Limb (tissue), 2 donors: ENCODE measurements at regions not wholly inside any gene's neighbourhood (a gene's known extent, or its start where the extent isn't known, plus 50 kb on each side); places are given as distances from the start of the nearest gene placed in this dataset.

Experiments
- DNase-seq, 2 donors: peaks; one replicate each; pipeline ENCODE4 v3.0.0-alpha.2; 2016; ENCODE audit errors: extremely low spot score in 2 of 2

DNA sequence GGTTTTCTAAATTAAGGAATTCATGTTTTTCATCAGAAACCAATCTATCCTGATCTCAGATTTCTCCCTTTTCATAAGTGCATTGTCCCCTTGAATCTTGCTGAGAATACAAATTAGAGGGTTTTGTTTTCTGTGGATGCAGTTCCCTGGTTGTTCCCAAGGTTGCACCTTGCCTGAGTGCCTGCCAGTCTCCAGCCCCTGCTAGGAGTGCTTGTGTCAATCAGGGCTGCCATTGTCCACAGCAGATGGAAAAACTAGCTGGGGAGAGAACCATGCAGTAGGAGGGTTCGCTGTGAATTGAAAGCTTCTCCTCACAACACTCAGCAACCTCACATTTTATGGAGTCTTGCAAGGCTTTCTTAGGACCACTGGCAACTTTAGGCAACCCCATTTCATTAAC is 210.8 kb upstream of the CTNNB1 start:
- DNase-seq: no peak

DNA sequence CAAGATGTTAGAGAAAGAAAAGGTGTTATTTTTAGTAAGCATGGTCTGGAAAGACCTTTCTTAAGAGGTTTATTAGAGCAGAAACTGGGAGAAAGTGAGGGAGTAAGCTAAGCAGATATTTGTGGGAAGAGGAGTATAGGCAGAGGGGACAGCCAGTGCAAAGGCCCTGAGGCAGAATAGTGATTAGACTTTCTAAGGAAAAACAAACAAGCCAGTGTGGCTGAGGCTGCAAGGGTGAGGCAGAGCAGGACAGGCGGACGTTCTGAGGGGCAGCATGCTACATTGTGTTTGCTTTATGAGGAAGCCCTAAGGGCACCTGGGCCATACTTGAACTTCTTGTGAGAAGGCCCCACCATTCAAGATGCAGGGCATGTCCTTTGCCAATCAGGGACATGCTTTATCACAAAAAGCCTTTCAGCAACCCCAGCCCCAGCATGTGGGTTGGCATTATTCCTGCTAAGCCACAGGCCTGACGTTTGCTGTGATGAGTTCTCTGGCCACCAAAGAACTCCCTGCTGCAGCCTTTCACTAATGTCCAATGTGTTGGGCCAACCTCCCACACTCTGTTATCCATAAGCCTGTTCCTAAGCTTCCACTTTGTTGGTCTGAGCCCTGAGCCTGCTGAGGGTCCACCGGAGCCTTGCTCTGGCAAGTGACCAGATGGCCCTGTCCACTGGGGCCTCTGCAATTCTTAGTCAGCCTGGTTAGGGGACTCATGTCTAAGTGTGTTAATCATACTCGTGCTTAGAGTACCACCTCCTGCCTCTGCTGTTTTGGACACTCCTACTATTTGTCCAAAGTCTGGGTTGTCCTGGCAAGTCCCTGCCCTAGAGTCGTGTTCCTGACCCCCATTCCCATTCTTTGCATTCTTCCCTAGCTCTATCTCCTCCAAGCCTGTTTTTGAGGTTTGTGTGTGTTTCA is 209.9 kb upstream of the CTNNB1 start:
- DNase-seq: no peak

DNA sequence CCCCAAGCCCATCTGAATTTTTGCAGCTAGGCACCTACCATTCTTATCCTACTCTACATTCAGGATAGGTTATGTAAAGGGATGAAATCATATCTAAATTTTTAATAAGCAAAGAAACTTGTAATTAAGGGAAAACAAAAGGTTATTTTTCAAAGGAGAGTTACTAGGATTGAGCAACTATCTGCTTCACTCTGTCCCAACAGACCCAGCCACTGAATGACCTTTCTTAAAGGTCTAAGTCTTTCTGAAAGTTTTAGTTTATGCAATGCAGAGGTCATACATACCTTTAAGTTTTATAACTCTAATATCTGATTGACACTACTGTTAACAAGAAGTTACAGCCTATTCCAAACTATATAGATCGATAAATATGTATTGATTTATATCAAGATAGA is 209.2 kb upstream of the CTNNB1 start:
- no peak for DNase-seq

DNA sequence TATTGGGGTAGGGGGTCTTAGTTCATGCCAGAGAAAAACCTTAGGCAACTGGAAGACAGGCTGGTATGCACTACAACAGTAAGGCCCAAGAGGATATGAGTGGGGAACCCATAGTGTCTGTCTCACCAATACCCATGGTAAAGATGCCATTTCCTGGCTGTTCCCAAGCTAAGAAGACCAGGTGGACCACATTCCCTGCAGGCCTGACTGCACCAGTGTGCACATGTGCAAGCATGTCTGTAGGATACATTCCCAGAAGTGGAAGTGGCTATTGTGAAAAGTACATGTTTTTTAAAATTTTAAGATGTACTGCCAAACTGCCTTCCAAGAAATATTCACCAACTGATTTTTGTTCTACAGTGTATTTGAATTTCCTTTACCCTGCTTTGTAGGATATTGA is 207.3 kb upstream of the CTNNB1 start:
- no peak for DNase-seq

DNA sequence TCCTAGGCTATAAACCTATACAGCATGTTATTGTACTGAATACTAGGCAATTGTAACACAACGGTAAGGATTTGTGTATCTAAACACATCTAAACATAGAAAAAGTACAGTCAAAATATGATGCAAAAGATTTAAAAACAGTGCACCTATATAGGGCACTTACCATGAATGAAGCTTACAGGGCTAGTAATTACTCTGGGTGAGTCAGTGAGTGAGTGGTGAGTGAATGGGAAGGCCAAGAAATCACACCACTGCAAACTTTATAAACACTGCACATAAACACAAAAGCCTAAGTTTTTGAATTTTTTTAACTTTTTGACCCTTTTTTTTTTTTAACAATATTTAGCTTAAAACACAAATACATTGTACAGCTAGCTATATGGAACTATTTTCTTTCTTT is 204.7 kb upstream of the CTNNB1 start:
- DNase-seq: no peak

DNA sequence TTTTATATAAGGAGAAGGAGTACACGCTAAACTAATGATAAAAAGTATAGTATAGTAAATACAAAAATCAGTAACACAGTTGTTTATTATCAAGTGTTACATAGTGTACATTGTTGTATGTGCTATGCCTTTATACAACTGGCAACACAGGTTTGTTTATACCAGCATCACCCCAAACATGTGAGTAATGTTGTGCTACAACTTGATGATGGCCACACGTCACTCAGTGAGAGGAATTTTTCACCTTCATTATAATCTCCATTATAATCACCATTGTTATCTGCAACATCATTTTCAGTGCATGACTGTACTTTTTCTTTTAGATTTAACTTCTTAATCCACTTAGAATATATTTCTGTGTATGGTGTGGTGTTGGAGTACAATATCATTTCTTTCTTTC is 204.0 kb upstream of the CTNNB1 start:
- DNase-seq: no peak

DNA sequence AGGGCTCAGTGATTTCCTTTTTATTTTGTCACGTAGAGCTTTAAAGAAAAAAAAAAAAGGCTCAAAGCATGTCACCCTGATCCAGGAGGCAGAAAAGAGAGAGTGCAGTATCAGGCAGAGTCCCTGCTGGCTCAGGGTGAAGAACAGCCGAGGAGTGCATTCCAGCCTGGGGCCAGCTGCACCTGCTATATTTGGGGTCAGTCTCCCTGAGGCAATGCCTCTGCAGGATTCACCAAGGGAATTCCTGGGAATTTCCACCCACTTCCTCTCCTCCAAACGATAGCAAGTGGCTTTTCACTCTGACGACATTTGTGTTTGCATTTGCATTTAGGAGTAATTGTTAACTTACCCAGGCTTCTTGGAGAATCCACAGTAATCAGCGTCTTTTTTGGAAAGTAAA is 202.9 kb upstream of the CTNNB1 start:
- DNase-seq: no peak

DNA sequence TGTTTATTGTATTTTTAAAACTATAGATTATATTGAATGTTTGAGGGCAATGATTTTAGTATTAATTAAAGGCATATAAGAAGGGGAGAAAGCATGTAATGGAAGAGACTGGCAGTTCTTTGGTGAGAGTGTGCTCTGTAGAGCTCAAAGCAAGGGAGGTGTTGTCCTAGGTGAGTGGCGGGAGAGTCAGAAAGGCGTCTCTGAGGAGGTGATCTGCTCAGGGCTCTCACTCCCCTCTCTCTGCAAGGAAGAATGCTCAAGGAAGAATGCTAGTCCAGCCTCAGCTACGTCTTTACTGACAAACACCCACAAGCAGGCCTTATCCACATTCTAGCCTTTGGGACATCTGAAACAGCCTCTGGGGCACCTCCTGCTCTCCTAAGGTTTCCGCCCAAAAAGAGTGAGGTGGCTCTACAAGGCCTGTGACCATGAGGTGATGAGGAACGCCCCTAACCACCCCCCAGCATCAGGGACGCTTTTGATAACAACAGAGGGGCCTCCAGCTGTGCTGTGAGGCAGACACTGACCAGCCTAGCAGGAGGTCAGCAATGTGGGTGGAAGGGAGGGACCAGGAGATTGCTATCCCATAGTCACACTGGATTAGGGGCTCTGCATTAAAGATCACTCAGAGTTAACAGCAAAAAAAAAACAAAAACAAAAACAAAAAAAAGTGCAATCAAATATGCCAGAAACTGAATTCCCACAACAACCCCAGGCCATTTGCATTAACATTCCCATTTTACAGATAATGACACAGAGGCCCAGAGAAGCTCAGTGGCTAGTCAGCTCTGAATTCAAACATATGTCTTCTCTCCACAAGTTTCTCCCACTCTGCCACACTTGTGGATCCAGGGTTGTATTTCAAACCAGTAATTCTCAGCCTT is 202.2 kb upstream of the CTNNB1 start:
- DNase-seq: no peak

DNA sequence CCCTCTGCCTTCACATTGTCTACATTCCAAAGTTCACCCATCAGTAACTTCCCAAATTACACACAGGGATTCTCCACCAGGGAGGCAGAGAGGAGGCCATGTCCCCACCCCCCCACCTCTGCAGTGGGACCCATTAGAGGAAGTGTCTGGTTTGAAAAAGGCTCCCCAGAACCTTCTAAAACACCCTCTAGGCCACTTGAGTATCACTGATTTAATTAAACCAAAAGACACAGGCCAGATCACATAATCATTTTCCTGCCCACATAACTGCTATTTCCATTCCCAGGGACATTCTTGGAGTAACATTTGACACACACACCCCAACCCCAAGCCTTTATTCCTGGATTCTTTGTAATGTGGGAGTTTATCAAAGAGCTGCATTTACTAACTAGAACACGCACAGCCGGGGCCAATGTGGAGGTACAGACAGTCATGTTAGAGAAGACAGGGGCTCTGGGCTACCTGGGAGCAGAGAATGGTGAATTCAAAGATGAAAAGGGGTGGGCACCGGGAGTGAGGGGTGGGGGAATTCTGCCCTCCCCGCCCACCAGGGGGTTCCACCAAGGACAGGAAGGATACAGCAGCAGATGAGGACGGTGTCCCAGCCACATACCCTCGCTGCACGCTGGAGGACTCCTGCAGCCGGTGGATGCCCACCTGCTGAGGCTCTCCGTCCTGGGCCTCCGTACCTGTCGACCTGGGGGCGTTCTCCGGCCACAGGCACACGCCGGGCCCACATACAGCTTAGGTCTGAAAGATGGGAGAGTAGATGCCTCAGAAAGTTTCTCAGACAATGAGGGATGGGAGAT is 201.4 kb upstream of the CTNNB1 start:
- no peak for DNase-seq

DNA sequence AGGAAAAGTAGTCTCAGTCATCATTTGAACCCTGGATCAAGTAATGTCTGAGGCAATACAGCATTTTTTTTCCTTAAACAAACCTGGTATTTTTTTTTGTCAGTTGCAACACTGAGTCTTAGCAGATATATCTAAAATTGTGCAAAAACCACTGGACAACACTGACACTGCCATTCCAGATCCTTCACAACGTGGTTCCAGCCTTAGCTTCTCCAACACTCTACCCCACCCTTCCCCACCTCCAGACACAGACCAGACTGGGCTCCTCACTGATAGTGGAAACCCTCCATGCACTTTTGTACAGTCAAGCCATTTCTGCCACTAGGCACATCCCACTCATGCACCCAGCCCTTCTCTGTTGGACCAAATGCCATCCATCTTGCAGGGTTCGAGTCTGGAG is 199.6 kb upstream of the CTNNB1 start:
- DNase-seq: no peak

DNA sequence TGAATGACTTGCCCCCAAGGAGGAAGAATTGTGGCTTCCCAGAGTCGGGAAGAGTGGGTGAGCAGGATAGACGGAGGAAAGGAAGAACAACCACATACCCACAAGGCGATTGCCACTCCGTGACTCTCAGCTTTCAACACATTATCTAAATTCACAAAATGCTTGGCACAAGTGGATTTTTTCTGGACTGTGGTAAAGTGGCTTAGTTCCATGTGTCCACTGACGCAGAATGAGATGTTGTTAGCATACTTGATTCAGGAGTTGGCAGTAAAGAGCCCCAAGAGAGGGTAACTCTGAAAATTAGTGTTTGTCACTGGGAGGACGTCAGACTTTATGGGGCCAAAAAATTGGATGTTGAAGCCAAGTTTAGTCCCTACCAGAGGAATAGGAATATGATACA is 198.8 kb upstream of the CTNNB1 start:
- peak in 1 of 2 donors; percentile 41 for DNase-seq

DNA sequence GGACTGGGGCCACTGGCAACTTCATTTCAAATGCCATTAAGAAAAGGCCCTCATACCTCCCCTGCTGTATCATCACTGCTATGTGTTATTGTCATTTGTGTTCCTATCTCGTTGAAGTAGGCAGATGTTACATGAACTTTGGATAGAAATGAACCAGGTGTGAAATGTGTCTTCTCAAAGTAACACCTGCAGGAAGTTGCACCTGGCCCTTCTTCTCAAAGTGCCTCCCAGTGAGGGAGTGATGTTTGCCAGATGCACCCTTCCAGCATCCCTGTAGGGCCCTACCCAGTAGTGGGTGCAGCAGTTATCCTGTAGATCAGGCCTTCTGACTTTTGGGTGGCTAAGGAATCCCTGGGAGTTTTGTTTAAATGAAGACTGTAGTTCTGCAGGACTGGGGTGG is 197.7 kb upstream of the CTNNB1 start:
- no peak for DNase-seq

DNA sequence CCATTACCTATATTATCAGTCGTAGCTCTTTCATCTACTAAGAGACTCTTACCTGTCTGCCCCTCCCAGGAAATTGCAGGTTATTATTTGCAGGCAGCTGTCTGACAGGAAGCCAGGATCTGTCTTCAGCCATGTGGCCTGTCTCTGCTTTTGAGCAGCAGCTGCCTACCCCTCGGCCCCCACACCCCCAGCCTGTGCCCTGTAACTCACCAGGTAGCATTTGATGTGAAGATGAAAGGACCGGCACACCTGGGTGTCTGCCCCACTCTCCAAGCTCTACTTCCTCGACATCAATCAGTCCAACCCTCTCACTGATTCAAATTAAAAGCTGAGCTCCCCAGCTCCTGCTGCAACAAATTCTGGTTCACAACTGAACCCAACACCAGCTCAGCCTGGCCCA is 197.2 kb upstream of the CTNNB1 start:
- no peak for DNase-seq

DNA sequence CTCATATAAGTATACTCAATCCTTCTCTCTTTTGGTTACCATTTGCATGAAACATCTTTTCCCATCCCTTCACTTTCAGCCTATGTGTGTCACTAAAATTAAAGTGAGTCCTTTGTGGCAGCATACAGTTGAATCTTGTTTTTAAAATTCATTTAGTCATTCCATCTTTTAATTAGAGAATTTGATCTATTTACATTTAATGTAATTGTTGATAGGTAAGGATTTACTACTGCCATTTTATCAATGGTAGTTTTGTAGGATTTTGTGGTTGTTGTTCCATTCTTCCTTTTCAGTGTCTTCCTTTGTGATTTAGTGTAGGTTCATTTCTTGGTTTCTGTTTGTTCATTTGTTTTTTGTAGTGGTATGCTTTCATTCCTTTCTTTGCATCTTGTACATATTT is 191.9 kb upstream of the CTNNB1 start:
- no peak for DNase-seq

DNA sequence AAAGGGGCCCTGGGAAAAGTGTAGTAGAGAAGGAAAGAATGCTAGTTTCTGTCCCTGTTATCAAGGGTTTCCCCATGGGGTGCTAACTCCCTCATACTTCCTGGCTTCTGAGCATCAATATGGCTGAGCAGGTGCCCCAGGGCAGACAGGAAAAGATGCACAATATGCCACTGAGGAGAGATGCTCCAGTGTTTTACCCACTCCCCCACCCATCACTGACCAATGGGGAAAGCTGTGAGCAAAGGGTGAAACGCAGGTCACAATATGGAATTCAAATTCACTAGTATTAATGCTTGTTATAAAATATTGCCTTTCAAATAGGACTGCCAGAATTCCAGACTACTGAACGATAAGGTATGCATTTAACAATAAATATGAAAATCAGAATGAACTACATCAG is 187.5 kb upstream of the CTNNB1 start:
- no peak for DNase-seq

DNA sequence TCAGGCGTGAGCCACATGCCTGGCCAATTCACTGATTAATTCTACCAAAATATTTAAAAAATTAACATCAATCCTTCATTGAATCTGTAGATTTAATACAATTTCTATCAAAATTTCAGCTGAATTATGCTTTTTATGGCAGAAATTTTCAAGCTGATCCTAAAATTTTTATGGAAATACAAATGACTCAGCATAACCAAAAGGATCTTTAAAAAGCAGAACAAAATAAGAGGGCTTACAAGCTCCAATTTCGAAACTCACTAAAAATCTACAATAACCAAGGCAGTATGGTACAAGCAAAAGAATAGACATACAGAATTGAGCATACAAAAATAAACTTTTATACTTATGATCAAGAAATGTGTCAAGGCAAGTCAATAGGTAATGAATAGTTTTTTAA is 180.4 kb upstream of the CTNNB1 start:
- no peak for DNase-seq

DNA sequence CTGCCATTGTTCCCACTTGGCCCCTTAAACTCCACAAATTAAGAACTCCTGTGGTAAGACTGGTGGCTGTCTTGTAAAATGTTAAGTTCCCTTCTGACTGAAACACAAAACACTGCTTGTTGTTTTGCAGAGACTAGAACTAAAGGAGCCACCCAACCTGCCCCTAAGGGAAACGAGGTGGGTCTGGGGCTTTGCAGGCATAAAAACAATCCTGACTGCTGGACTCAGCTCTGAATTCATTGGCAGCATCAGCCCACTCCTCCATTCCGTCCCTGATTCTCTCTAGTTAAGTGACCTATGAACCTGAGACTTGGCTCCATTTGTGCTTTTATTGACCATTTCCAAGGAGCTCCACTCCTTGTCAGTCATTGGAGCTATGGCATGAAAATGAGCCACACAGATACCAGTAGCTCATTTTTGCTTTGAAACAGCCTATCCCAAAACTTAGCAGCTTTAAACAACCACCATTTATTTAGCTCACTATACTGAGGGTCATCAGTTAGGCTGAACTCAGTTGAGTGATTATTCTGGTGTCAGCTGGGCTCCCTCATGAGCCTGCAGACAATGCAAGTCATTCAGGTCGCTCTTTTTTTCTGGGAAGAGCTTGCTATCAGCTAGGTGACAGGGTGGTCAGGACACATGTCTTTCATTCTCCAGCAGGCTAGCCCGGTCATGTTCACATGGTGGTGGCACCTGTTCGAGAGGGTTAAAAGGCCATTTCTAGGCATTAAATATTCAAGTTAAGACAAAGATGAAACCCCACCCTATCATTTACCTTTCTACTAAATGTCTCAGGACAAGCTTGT is 175.1 kb upstream of the CTNNB1 start:
- DNase-seq: no peak

DNA sequence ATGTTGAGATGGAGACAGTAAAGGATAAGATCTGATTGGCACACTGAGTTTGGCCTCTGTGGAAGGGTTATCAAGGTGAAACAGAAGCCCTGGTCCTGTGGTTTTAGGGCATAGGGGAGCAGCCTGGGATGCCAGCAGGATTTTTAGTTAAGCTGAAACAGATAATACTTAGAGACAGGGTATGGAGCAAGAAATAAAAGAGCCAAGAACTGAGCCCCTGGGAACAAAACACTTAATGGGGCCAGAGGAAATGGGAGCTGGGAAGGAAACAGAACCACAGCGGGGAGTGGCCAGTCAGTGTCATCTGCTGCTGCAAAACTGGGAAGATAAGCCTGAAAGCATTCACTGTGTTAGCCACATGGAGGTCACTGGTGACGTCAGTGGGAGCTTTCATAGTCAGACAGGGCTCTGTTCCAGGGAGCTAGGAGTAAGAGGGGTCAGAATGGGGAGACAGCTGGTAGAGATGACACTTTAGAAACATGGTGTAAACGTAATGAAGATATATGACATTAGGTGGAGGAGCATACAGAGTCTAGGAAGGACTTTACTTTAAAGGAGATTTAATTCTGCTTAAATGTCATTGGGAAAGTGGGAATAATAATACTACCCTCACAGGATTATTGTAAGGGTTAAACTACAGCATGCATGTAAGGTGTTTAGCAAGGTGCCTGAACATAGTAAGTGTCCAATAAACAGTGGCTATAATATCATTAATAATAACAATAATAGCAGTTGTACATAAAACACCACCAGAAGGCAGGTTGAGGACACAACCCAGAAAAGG is 172.7 kb upstream of the CTNNB1 start:
- peak; percentile 21 to 45 for DNase-seq

DNA sequence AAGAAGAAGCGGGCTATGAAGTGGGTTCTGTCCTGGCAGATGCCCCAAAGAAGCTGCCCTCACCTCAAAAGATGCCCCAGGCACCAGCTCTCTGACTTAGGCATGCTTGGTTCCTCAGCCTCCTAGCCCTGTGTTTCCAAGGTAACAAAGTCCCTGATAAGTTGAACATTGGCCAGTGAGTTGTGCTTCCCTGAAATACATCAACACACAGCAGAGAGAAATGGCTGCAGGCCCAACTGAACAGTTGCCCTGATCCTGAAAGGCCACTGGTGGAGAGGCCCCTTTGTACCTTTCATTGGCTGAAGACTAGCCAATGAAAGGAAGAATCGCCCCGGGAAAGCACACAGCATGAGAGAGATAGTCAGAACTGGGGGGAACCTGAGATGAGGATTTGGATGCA is 169.9 kb upstream of the CTNNB1 start:
- DNase-seq: no peak

DNA sequence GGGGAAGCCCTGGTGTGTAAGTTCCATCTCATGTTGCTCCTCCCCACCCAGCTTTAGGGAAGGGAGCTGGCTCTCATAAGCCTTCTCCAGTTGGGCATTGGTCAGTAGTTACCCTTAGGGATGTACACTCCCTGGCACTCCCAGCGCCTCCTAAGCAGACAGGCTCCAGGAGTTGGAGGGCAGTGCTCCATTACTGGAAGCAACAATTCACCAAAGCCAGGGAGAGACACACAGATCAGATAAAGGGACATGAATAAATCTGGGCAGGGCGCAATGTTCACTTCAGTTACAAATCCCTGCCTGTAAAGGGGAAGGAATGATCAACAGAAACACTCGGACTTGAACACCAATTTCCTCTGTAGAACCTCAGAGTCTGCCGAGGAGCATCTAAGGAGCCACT is 169.1 kb upstream of the CTNNB1 start:
- DNase-seq: no peak
